Panc1 (cell line): ENCODE measurements at regions not wholly inside any gene's neighbourhood (a gene's known extent, or its start where the extent isn't known, plus 50 kb on each side); places are given as distances from the start of the nearest gene placed in this dataset.

Experiments used
- ATAC-seq: fragments of 200-7000 bp; cut with Tn5 transposase; 2 replicates; pipeline ENCODE4 v1.9.1; 2020; ENCODE audit warnings: mild to moderate bottlenecking, moderate library complexity
- BruUV-seq: library from RNA; stranded (reverse); fragments of 400-500 nt; replicated peaks from 2 replicates; lab custom pipeline; 2021; lab: Mats Ljungman, UMichigan
- CTCF ChIA-PET: fragments of 300-600 bp; sonication (Branson Sonifier 250); formaldehyde crosslinking; loops from one replicate; lab custom pipeline; 2022; ENCODE audit warnings: antibody characterized with exemption; lab: Charles Lee
- POLR2A ChIA-PET: fragments of 300-600 bp; sonication (Branson Sonifier 250); formaldehyde crosslinking; loops from one replicate; lab custom pipeline; 2022; ENCODE audit warnings: antibody characterized with exemption; lab: Charles Lee
- DNase-seq: peaks from one replicate; pipeline ENCODE4 v3.0.0-alpha.2; 2010; ENCODE audit warnings: low read depth, low spot score
- H3K27ac ChIP-seq: 2 replicates; pipeline ENCODE4 v1.5.1; 2011; ENCODE audit warnings: mild to moderate bottlenecking, low read length, inconsistent platforms
- H3K27me3 ChIP-seq: fragments of 200-500 bp; sonication (Bioruptor generic); 2 replicates; pipeline ENCODE4 v1.6.0; 2014; ENCODE audit warnings: low read length, inconsistent platforms; ENCODE audit not compliant: control insufficient read depth, insufficient read depth
- H3K36me3 ChIP-seq: fragments of 200-500 bp; sonication (Bioruptor generic); 2 replicates; pipeline ENCODE4 v1.5.1; 2014; ENCODE audit warnings: inconsistent platforms, mild to moderate bottlenecking, low read length, moderate library complexity; ENCODE audit not compliant: control insufficient read depth, insufficient read depth
- H3K4me1 ChIP-seq: 2 replicates; pipeline ENCODE4 v1.5.1; 2011; ENCODE audit warnings: inconsistent platforms, mild to moderate bottlenecking, low read length, moderate library complexity; ENCODE audit not compliant: control insufficient read depth, insufficient read depth
- H3K4me3 ChIP-seq, 2 experiments: 2 replicates each; pipeline ENCODE4 v1.5.1; 2011 to 2012; ENCODE audit warnings: low read depth in 2 of 2, low read length in 2 of 2, mild to moderate bottlenecking in 2 of 2, inconsistent platforms in 1 of 2, moderate library complexity in 1 of 2
- H3K9me3 ChIP-seq: fragments of 200-500 bp; sonication (Bioruptor generic); 2 replicates; pipeline ENCODE4 v1.5.1; 2014; ENCODE audit warnings: low read depth, mild to moderate bottlenecking, inconsistent platforms, low read length, moderate library complexity; ENCODE audit not compliant: control insufficient read depth, insufficient read depth
- CTCF ChIP-seq: fragments of 450-650 bp; IDR thresholded peaks from 2 replicates; pipeline ENCODE4 v1.5.1; 2017; ENCODE audit warnings: mild to moderate bottlenecking
- POLR2AphosphoS5 ChIP-seq: IDR thresholded peaks from 2 replicates; pipeline ENCODE4 v1.6.1; 2012; ENCODE audit warnings: mild to moderate bottlenecking, low read depth, low read length, moderate library complexity
- SIN3A ChIP-seq: IDR thresholded peaks from 2 replicates; pipeline ENCODE4 v1.6.1; 2012; ENCODE audit warnings: low read depth, mild to moderate bottlenecking, low read length, moderate library complexity, borderline replicate concordance; ENCODE audit not compliant: insufficient read depth
- TCF7L2 ChIP-seq: IDR thresholded peaks from 2 replicates; pipeline ENCODE4 v1.6.1; 2011; ENCODE audit warnings: mild to moderate bottlenecking, low read depth, low read length, inconsistent platforms
- in situ Hi-C: cut with HindIII; loops from 2 replicates; pipeline ENCODE4 v1.10.0; 2016; ENCODE audit warnings: low sequenced_read_pairs, low pct_unique_long_range_greater_than_20kb
- intact Hi-C: fragments of 100-400 bp; cut with micrococcal nuclease; formaldehyde crosslinking; loops from one replicate; pipeline ENCODE4 v1.10.0; 2022; ENCODE audit not compliant: unreplicated experiment
- TF ChIP-seq, protein P1 (sequence below), 2 experiments: IDR thresholded peaks; 2 replicates each; pipeline ENCODE4 v1.6.1; 2011 to 2012; ENCODE audit warnings: low read depth in 2 of 2, control low read depth in 1 of 2, low read length in 1 of 2, mild to moderate bottlenecking in 1 of 2, moderate library complexity in 1 of 2; ENCODE audit not compliant: insufficient read depth in 1 of 2

GRCh38 chr1:11342621-11343032 is 69.6 kb downstream of the UBIAD1 start:
- Histone ChIP-seq H3K4me1 (no peaks in the 10 kb centered on the region), H3K36me3 (no peaks in the 10 kb centered on the region), H3K9me3 (no peaks in the 10 kb centered on the region), H3K27ac (no peak overlapping the region), H3K4me3 (no peak overlapping the region), H3K27me3 (no peaks in the 10 kb centered on the region)
- TF ChIP-seq, protein P1, sequence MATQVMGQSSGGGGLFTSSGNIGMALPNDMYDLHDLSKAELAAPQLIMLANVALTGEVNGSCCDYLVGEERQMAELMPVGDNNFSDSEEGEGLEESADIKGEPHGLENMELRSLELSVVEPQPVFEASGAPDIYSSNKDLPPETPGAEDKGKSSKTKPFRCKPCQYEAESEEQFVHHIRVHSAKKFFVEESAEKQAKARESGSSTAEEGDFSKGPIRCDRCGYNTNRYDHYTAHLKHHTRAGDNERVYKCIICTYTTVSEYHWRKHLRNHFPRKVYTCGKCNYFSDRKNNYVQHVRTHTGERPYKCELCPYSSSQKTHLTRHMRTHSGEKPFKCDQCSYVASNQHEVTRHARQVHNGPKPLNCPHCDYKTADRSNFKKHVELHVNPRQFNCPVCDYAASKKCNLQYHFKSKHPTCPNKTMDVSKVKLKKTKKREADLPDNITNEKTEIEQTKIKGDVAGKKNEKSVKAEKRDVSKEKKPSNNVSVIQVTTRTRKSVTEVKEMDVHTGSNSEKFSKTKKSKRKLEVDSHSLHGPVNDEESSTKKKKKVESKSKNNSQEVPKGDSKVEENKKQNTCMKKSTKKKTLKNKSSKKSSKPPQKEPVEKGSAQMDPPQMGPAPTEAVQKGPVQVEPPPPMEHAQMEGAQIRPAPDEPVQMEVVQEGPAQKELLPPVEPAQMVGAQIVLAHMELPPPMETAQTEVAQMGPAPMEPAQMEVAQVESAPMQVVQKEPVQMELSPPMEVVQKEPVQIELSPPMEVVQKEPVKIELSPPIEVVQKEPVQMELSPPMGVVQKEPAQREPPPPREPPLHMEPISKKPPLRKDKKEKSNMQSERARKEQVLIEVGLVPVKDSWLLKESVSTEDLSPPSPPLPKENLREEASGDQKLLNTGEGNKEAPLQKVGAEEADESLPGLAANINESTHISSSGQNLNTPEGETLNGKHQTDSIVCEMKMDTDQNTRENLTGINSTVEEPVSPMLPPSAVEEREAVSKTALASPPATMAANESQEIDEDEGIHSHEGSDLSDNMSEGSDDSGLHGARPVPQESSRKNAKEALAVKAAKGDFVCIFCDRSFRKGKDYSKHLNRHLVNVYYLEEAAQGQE (IDR thresholded peaks at IDR 0.05; ENCODE audit: insufficient read depth in 1 of 2, low read depth in 2 of 2, low read length in 1 of 2) = no peak
- TF ChIP-seq POLR2AphosphoS5 = no peak
- TF ChIP-seq TCF7L2 = no peak
- no peak for TF ChIP-seq SIN3A
- TF ChIP-seq CTCF = no peak
- BruUV-seq = no TSS peak
- ChIA-PET CTCF (no interaction called here), POLR2A (interaction anchor here (0.7 kb wide), 1 partner anchor 452 kb away, joined by 3 read pairs; no protein-coding TSS in a partner anchor)
- DNase-seq (no peak), ATAC-seq (no peak)
- intact Hi-C loops (no loop called here), in situ Hi-C loops (no loop called here)

- Histone ChIP-seq H3K27ac (no peak overlapping the region), H3K27me3 (no peaks in the 10 kb centered on the region), H3K36me3 (no peaks in the 10 kb centered on the region), H3K4me3 (no peak overlapping the region), H3K9me3 (peaks cover 4% of the 10 kb centered on the region; the same call in 1 of the 2 replicates), H3K4me1 (no peaks in the 10 kb centered on the region)
- no TSS peak for BruUV-seq
- ATAC-seq (0 out of 2 replicates have a peak, but pooled peaks have one; percentile 34), DNase-seq (no peak)
- no peak for TF ChIP-seq SIN3A
- TF ChIP-seq, protein P1 (IDR thresholded peaks at IDR 0.05; ENCODE audit: insufficient read depth in 1 of 2, low read depth in 2 of 2, low read length in 1 of 2) = no peak
- no peak for TF ChIP-seq TCF7L2
- no peak for TF ChIP-seq POLR2AphosphoS5
- no peak for TF ChIP-seq CTCF
- in situ Hi-C loops = no loop called here
- intact Hi-C loops = no loop called here
- POLR2A ChIA-PET = interaction anchor here (0.7 kb wide), 1 partner anchor 56 kb away, joined by 3 read pairs; no protein-coding TSS in a partner anchor
- CTCF ChIA-PET = no interaction called here
Observed at GRCh38 chr1:11345971-11346715, 73.1 kb downstream of the UBIAD1 start.
